ENCODE measurements at regions not wholly inside any gene's neighbourhood (a gene's known extent, or its start where the extent isn't known, plus 50 kb on each side); places are given as distances from the start of the nearest gene placed in this dataset.

GRCh38 chr21:40938611-40939010 is 91.7 kb upstream of the DSCAM start:
- TF ChIP-seq CTCF (IDR thresholded peaks at IDR 0.05) (no peak), POLR2A (IDR thresholded peaks at IDR 0.05) (no peak)

Measured in adrenal gland (tissue), 5 donors.